Endometrial microvascular endothelial cells (primary cell): ENCODE measurements at regions not wholly inside any gene's neighbourhood (a gene's known extent, or its start where the extent isn't known, plus 50 kb on each side); places are given as distances from the start of the nearest gene placed in this dataset.

ENCODE experiments used
- in situ Hi-C: cut with HindIII; loops from 2 replicates; pipeline ENCODE4 v1.10.0; 2017; ENCODE audit warnings: low sequenced_read_pairs, low pct_unique_long_range_greater_than_20kb; ENCODE audit errors: inconsistent ontology term

GRCh38 chr3:30355622-30356021 is 250.8 kb upstream of the TGFBR2 start:
- in situ Hi-C loops = no loop called here

GRCh38 chr3:30356866-30357753 is 249.3 kb upstream of the TGFBR2 start:
- in situ Hi-C loops = no loop called here

GRCh38 chr3:30357897-30358296 is 248.5 kb upstream of the TGFBR2 start:
- in situ Hi-C loops = no loop called here

- in situ Hi-C loops = no loop called here
Measured at GRCh38 chr3:30358871-30359270, 247.5 kb upstream of the TGFBR2 start.

GRCh38 chr3:30368978-30369377 is 237.4 kb upstream of the TGFBR2 start:
- in situ Hi-C loops = no loop called here

- in situ Hi-C loops = no loop called here
Measured at GRCh38 chr3:30370681-30371271, 235.6 kb upstream of the TGFBR2 start.

GRCh38 chr3:30372837-30373236 is 233.6 kb upstream of the TGFBR2 start:
- in situ Hi-C loops = no loop called here

GRCh38 chr3:30384546-30385072 is 221.8 kb upstream of the TGFBR2 start:
- in situ Hi-C loops = no loop called here

GRCh38 chr3:30393079-30393478 is 213.3 kb upstream of the TGFBR2 start:
- in situ Hi-C loops = no loop called here

- in situ Hi-C loops = no loop called here
Measured at GRCh38 chr3:30397030-30397429, 209.4 kb upstream of the TGFBR2 start.

GRCh38 chr3:30399394-30400181 is 206.8 kb upstream of the TGFBR2 start:
- in situ Hi-C loops = no loop called here

- in situ Hi-C loops = no loop called here
Measured at GRCh38 chr3:30400926-30401325, 205.5 kb upstream of the TGFBR2 start.

GRCh38 chr3:30401971-30402370 is 204.4 kb upstream of the TGFBR2 start:
- in situ Hi-C loops = no loop called here

- in situ Hi-C loops = no loop called here
Measured at GRCh38 chr3:30407651-30408050, 198.8 kb upstream of the TGFBR2 start.

- in situ Hi-C loops = no loop called here
Measured at GRCh38 chr3:30408105-30408557, 198.3 kb upstream of the TGFBR2 start.

- in situ Hi-C loops = no loop called here
Measured at GRCh38 chr3:30418443-30418842, 188.0 kb upstream of the TGFBR2 start.

- in situ Hi-C loops = no loop called here
Measured at GRCh38 chr3:30421266-30421665, 185.1 kb upstream of the TGFBR2 start.

- in situ Hi-C loops = no loop called here
Measured at GRCh38 chr3:30426293-30426993, 180.0 kb upstream of the TGFBR2 start.

- in situ Hi-C loops = no loop called here
Measured at GRCh38 chr3:30428251-30428650, 178.2 kb upstream of the TGFBR2 start.
